ENCODE measurements at regions not wholly inside any gene's neighbourhood (a gene's known extent, or its start where the extent isn't known, plus 50 kb on each side); places are given as distances from the start of the nearest gene placed in this dataset.
"Not testable (repeated sequence)": the region's sequence is repeated elsewhere in the genome, so short reads cannot be mapped to it uniquely, and the experiment has no call there.

DNA sequence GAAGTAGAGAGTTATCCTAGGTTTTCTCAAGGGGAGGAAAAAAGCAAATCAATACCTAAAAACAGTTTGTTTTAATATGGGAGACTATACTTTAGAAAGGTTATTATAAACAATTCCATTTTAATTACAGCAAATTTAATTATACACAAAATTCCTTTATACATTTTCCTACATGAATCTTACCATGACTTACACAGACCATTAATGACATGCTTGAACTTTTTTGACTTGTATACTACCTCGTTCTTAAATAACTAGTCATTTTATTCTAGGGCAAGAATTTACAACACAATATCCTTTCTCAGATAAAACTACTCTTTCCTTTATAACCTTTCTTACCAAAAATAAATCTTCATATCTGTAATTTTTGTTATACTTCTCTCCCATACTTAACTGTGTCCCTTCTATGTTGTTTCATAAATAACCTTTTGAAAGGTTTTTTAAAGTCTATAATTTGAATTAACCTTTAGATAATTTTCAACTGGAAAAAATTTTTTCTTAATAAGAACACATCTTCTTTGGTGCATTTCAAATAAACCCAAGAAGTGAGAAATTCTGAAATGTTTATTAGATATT is 729.4 kb downstream of the TENT5A start:
- no peak for ATAC-seq
- no peak for DNase-seq (ENCODE audit: low spot score)
- Mint-ChIP-seq H3K4me3 (no peak overlapping the region), H3K27ac (no peak overlapping the region), H3K27me3 (no peaks in the 10 kb centered on the region), H3K9me3 (peaks cover 11% of the 10 kb centered on the region), H3K4me1 (ENCODE audit: low read depth in 2 of 2) (no peaks in the 10 kb centered on the region), H3K36me3 (no peaks in the 10 kb centered on the region)

DNA sequence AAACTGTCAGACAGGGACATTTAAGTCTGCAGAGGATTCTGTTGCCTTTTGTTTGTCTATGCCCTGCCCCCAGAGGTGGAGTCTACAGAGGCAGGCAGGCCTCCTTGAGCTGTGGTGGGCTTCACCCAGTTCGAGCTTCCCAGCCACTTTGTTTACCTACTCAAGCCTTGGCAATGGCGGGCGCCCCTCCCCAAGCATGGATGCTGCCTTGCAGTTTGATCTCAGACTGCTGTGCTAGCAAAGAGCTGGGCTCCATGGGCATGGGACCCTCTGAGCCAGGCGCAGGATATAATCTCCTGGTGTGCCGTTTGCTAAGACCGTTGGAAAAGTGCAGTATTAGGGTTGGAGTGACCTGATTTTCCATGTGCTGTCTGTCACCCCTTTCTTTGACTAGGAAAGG is 734.9 kb downstream of the TENT5A start:
- H3K27ac Mint-ChIP-seq; ATAC-seq; H3K36me3 Mint-ChIP-seq; H3K4me3 Mint-ChIP-seq; H3K27me3 Mint-ChIP-seq; H3K4me1 Mint-ChIP-seq (ENCODE audit: low read depth in 2 of 2): not testable (repeated sequence)
- DNase-seq (ENCODE audit: low spot score) = peak; percentile 38
- peaks cover 13% of the 10 kb centered on the region for H3K9me3 Mint-ChIP-seq

DNA sequence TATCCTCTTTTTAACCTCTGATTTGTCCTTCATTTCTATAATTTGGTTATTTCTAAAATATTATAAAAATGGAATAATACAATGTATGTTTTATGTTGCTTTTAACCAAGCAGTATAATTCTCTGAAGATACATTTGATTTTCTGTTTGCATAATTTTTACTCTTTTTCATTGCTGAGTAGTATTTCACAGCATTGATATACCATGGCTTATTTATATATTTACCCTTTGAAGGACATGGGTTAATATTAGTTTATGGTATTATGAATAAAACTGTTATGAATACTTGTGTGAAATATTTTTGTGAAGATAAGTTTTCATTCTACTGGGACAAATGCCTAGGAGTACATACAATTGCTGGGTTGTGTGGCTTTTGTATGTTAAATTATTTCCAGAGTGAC is 748.6 kb downstream of the TENT5A start:
- no peak overlapping the region for H3K4me3 Mint-ChIP-seq
- DNase-seq (ENCODE audit: low spot score) (no peak), ATAC-seq (no peak)
- H3K36me3 Mint-ChIP-seq = no peaks in the 10 kb centered on the region
- H3K4me1 Mint-ChIP-seq (ENCODE audit: low read depth in 2 of 2) = no peaks in the 10 kb centered on the region
- H3K27me3 Mint-ChIP-seq = no peaks in the 10 kb centered on the region
- H3K27ac Mint-ChIP-seq = no peak overlapping the region
- peaks cover 12% of the 10 kb centered on the region for H3K9me3 Mint-ChIP-seq

DNA sequence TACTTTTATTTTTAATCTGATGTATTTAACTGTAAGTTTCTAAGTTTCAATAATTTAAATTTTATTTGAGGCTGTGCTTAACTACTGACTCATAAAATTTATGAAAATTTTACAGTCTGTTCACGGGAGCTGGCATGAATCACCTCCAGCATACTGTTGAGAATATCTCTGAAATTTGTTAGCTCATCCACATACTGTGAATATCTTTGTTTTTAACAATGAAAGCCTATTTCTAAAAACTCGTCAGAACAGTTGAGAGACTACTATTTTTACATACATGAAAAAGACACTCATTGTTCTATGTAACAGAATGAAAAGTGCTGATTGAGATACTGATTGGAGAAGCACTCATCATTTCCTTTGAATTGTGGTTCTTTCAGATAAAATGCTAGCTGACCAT is 749.3 kb downstream of the TENT5A start:
- DNase-seq (ENCODE audit: low spot score) (no peak), ATAC-seq (no peak)
- no peak overlapping the region for H3K27ac Mint-ChIP-seq
- no peak overlapping the region for H3K4me3 Mint-ChIP-seq
- no peaks in the 10 kb centered on the region for H3K27me3 Mint-ChIP-seq
- H3K4me1 Mint-ChIP-seq (ENCODE audit: low read depth in 2 of 2) = no peaks in the 10 kb centered on the region
- H3K36me3 Mint-ChIP-seq = no peaks in the 10 kb centered on the region
- H3K9me3 Mint-ChIP-seq = peaks cover 12% of the 10 kb centered on the region

DNA sequence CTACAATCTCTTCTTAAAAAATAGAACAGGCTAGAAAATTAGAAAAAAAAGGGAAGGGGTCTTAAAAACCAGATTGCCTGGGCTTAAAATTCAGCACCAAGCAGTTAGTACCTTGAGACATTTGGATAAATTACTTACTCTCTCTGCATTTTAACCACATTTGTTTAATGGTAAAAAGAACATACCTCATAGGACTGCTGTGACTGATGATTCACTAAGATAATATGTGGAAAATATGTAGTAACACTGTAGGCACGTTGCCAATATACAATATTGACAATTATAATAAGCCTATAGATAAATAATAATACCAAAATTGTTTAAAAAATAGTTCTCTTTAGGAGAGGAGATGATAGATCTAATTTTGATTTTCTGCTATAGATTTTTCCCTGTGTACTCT is 750.4 kb downstream of the TENT5A start:
- Mint-ChIP-seq H3K4me1 (ENCODE audit: low read depth in 2 of 2) (no peaks in the 10 kb centered on the region), H3K4me3 (no peak overlapping the region), H3K9me3 (peaks cover 12% of the 10 kb centered on the region), H3K27me3 (no peaks in the 10 kb centered on the region), H3K36me3 (no peaks in the 10 kb centered on the region), H3K27ac (no peak overlapping the region)
- ATAC-seq (no peak), DNase-seq (ENCODE audit: low spot score) (no peak)

DNA sequence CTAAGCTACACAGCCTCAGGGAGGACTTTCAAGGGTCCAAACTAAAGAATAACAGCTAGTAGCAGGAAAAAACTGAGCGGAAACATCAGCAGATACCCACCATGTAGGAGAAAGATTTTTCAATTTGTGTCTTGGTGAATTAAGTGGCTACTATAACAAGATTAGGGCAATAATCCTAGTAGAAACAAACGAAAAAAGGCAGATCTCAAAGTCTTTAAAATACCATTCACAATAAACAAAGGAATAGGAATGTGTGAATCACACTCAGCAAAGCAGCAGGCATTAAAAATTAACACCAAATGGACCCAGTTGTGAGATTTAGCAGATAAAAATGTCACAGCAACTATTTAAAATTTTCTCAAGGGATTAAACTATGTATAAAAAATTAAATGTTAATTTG is 761.2 kb downstream of the TENT5A start:
- Mint-ChIP-seq H3K9me3 (peaks cover 14% of the 10 kb centered on the region), H3K4me3 (no peak overlapping the region), H3K36me3 (no peaks in the 10 kb centered on the region), H3K27me3 (no peaks in the 10 kb centered on the region), H3K4me1 (ENCODE audit: low read depth in 2 of 2) (no peaks in the 10 kb centered on the region), H3K27ac (no peak overlapping the region)
- DNase-seq (ENCODE audit: low spot score) = no peak
- no peak for ATAC-seq

DNA sequence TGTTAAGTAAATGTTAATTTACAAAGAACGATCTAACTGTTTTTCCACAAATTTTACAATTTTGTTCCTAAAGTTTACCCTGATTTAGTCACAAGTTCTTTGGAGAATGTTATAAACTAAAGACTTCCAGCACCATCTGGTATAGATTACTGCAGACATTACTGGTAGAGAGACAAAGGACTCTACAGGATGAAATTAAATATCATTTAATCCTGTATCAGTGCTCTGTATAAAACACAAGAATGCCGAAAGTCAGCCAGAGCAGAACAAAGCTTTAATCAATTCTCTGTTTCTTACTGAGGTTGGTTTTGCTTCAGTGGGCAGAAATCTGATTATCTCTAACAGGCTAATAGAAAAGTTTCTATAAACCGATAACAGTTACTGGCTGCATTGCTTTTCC is 763.6 kb downstream of the TENT5A start:
- Mint-ChIP-seq H3K4me3 (no peak overlapping the region), H3K36me3 (no peaks in the 10 kb centered on the region), H3K9me3 (peaks cover 10% of the 10 kb centered on the region), H3K27me3 (no peaks in the 10 kb centered on the region), H3K27ac (no peak overlapping the region), H3K4me1 (ENCODE audit: low read depth in 2 of 2) (no peaks in the 10 kb centered on the region)
- DNase-seq (ENCODE audit: low spot score) (no peak), ATAC-seq (no peak)

DNA sequence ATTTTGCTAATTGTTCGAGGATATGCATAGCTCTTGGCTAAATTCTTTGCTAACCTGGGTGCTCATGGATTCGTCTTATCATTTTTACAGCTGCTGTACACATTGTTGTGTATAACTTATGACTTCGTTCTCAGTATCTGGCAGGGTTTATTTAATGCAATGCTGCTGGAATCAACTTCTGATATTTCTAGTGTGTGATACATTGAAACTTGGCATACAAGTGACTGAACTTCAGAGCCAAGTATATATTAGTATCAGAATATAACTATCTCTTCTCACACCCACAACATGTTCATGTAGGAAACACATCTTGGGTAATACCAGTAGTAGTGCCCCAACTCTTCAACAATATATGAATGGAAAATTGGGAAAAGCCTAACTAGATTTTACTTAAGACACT is 764.2 kb downstream of the TENT5A start:
- Mint-ChIP-seq H3K27ac (no peak overlapping the region), H3K36me3 (no peaks in the 10 kb centered on the region), H3K4me1 (ENCODE audit: low read depth in 2 of 2) (no peaks in the 10 kb centered on the region), H3K27me3 (no peaks in the 10 kb centered on the region), H3K4me3 (no peak overlapping the region), H3K9me3 (peaks cover 10% of the 10 kb centered on the region)
- no peak for ATAC-seq
- no peak for DNase-seq (ENCODE audit: low spot score)

DNA sequence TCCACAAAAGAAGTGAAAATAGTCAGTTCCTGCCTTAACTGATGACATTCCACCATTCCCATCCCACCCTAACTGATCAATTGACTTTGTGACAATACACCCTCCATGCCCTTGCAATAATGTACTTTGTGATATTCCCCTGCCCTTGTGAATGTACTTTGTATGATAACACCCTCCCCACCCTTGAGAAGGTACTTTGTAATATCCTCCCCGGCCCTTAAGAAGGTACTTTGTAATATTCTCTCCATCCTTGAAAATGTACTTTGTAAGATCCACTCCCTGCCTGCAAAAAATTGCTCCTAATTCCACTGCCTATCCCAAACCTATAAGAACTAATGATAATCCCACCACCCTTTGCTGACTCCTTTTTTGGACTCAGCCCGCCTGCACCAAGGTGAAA is 771.3 kb downstream of the TENT5A start:
- H3K4me3 Mint-ChIP-seq; H3K27ac Mint-ChIP-seq; H3K9me3 Mint-ChIP-seq; DNase-seq (ENCODE audit: low spot score); ATAC-seq; H3K36me3 Mint-ChIP-seq; H3K27me3 Mint-ChIP-seq; H3K4me1 Mint-ChIP-seq (ENCODE audit: low read depth in 2 of 2): not testable (repeated sequence)

DNA sequence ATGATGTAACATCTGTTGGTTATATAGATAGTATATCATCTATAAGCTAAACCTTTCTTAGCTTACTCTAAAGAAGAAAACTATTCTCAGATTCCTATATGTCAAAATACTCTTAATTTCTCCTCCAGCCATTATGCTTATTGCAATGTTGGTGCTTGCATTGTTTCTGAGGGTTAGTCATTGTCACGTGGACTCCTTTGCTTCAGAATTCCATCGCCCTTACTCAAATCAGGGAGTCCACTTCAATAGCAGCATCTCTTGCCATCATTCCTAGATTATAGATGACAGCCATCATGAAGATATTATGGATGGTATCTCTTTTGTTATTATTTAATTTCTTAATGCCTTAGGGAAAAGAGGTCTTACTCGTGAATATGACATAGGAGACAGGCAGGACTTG is 776.1 kb downstream of the TENT5A start:
- no peaks in the 10 kb centered on the region for H3K4me1 Mint-ChIP-seq (ENCODE audit: low read depth in 2 of 2)
- no peak overlapping the region for H3K4me3 Mint-ChIP-seq
- no peaks in the 10 kb centered on the region for H3K27me3 Mint-ChIP-seq
- H3K36me3 Mint-ChIP-seq = peaks cover 5% of the 10 kb centered on the region
- no peak for DNase-seq (ENCODE audit: low spot score)
- ATAC-seq = no peak
- no peak overlapping the region for H3K27ac Mint-ChIP-seq
- H3K9me3 Mint-ChIP-seq = peaks cover 14% of the 10 kb centered on the region

DNA sequence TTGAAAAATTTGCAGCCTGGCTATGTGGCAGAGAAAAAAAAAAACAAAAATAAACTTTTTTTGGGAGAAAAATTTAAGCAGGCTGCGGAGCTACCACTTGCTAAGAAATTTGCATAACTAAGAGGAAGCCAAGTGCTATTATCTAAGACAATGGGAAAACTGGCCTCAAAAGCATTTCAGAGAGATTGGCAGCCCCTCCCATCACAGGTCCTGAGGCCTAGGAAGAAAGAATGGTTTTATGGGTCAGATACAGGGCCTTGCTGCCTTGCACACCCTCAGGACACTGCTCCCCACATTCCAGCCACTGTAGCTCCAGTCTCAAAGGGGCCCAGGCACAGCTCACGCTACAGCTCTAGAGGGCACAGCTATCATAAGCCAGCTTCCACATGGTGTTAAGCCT is 777.9 kb downstream of the TENT5A start:
- DNase-seq (ENCODE audit: low spot score) = no peak
- H3K27ac Mint-ChIP-seq = no peak overlapping the region
- no peaks in the 10 kb centered on the region for H3K27me3 Mint-ChIP-seq
- peaks cover 5% of the 10 kb centered on the region for H3K36me3 Mint-ChIP-seq
- H3K9me3 Mint-ChIP-seq = peaks cover 17% of the 10 kb centered on the region
- H3K4me1 Mint-ChIP-seq (ENCODE audit: low read depth in 2 of 2) = no peaks in the 10 kb centered on the region
- H3K4me3 Mint-ChIP-seq = no peak overlapping the region
- no peak for ATAC-seq

DNA sequence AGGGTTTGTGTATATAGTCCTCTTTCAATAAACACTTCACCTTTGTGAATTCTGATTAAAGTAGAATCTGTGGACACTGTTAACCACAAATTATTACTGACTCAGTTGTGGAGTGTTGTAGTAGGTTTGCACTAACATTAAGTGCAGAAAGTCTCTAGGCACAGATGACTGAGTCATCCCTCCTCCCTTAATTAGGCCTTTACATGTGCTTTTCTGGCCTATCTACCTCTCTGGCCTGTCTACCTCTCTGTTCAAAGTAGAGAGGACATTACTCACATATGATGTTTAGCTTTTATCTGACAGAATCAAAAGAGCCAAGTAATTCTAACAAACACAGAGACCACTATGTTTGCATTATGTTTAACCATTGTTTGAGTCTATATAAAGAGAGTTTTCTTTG is 783.0 kb downstream of the TENT5A start:
- Mint-ChIP-seq H3K27me3 (no peaks in the 10 kb centered on the region), H3K27ac (no peak overlapping the region), H3K36me3 (no peaks in the 10 kb centered on the region), H3K9me3 (peaks cover 6% of the 10 kb centered on the region), H3K4me1 (ENCODE audit: low read depth in 2 of 2) (no peaks in the 10 kb centered on the region), H3K4me3 (no peak overlapping the region)
- DNase-seq (ENCODE audit: low spot score) (no peak), ATAC-seq (no peak)

DNA sequence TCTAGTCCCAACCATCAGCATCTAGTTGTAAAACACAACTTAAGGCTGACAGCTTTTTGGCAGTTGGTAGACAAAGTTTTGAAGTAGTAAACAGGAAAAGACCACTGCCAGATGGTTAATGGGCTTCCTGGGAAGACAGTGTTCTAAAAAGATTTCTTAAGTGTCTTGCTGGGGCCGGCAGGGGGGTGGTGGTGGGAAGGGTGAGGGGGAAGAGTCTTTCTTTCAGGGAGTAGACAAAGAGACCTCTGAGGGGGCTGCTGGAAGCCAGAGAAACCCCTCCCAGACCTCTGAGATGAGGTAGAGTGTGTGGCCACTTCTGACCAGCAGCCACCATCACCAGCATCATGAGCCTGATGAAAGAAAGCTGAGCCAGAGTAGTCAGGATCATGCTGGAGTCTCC is 784.9 kb downstream of the TENT5A start:
- peaks cover 3% of the 10 kb centered on the region for H3K9me3 Mint-ChIP-seq
- no peaks in the 10 kb centered on the region for H3K36me3 Mint-ChIP-seq
- no peaks in the 10 kb centered on the region for H3K27me3 Mint-ChIP-seq
- ATAC-seq (no peak), DNase-seq (ENCODE audit: low spot score) (no peak)
- no peaks in the 10 kb centered on the region for H3K4me1 Mint-ChIP-seq (ENCODE audit: low read depth in 2 of 2)
- no peak overlapping the region for H3K27ac Mint-ChIP-seq
- H3K4me3 Mint-ChIP-seq = no peak overlapping the region

DNA sequence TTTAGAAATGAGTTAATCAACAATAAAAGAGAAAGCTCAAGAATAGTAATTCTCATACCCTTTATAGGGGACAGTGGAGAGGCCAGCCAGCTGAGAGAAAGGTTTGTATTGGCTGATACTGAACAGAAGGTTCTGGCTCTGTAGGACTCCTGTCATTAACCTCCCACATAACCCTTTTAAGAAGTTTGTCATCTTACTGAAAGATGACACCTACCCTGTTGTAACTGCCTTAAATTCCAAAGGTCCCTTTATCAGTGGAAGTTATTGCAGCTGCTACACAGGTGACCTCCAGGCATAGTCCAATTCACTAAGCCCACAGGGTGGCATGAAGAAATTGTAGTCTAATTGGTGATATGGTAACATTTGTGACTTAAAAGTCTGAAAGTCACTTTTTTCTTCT is 790.1 kb downstream of the TENT5A start:
- Mint-ChIP-seq H3K9me3 (peaks cover 3% of the 10 kb centered on the region), H3K4me1 (ENCODE audit: low read depth in 2 of 2) (no peaks in the 10 kb centered on the region), H3K27me3 (no peaks in the 10 kb centered on the region), H3K36me3 (no peaks in the 10 kb centered on the region), H3K4me3 (no peak overlapping the region), H3K27ac (no peak overlapping the region)
- ATAC-seq (no peak), DNase-seq (ENCODE audit: low spot score) (no peak)

DNA sequence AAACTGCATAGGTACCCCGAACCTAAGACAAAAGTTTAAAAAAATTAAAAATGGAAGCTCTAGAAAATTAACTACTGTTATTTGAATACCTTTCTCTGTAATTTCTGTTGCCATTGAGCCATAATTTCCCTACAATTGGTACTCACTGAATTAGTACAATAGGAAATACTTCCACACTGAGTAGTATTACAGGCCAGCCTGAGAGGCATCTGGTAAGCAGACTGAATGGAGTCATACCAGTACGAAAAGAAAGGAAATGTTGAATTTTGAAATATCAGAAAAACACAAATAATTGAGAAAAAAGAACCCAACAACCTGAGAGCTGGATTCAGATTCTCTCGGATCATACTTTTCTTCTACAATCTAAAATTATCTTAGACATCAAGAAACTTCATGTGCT is 791.3 kb downstream of the TENT5A start:
- H3K4me3 Mint-ChIP-seq = no peak overlapping the region
- no peaks in the 10 kb centered on the region for H3K4me1 Mint-ChIP-seq (ENCODE audit: low read depth in 2 of 2)
- no peaks in the 10 kb centered on the region for H3K27me3 Mint-ChIP-seq
- peaks cover 4% of the 10 kb centered on the region for H3K9me3 Mint-ChIP-seq
- DNase-seq (ENCODE audit: low spot score) (no peak), ATAC-seq (no peak)
- H3K27ac Mint-ChIP-seq = no peak overlapping the region
- no peaks in the 10 kb centered on the region for H3K36me3 Mint-ChIP-seq
